HCT116 (cell line): ENCODE measurements at regions not wholly inside any gene's neighbourhood (a gene's known extent, or its start where the extent isn't known, plus 50 kb on each side); places are given as distances from the start of the nearest gene placed in this dataset.

Experiments used
- CEBPB ChIP-seq: IDR thresholded peaks from 2 replicates; pipeline ENCODE4 v1.6.1; 2012; ENCODE audit warnings: low read depth
- CTCF ChIP-seq, 3 experiments: fragments of 200-600 bp in 1 of 3; sonication (generic) in 1 of 3; IDR thresholded peaks in 2 of 3; conservative IDR thresholded peaks in 1 of 3; 2 replicates each; pipeline ENCODE4 v1.5.1; 2012 to 2017; ENCODE audit warnings: low read depth in 2 of 3, low read length in 2 of 3, antibody characterized with exemption in 1 of 3, borderline replicate concordance in 1 of 3, control low read depth in 1 of 3, mild to moderate bottlenecking in 1 of 3, mixed read lengths in 1 of 3, mixed run types in 1 of 3, moderate library complexity in 1 of 3; ENCODE audit not compliant: insufficient read depth in 1 of 3
- EZH2 ChIP-seq: fragments of 200-600 bp; sonication (generic); IDR thresholded peaks from 2 replicates; pipeline ENCODE4 v1.6.1; 2017; ENCODE audit warnings: antibody characterized with exemption, mixed run types
- EZH2phosphoT487 ChIP-seq: fragments of 200-600 bp; IDR thresholded peaks from 2 replicates; pipeline ENCODE4 v1.6.1; 2018; ENCODE audit warnings: antibody characterized with exemption, borderline replicate concordance
- POLR2A ChIP-seq: IDR thresholded peaks from 2 replicates; pipeline ENCODE4 v1.7.0; 2011; ENCODE audit warnings: borderline replicate concordance; ENCODE audit not compliant: insufficient read depth, insufficient read length; ENCODE audit errors: extremely low read depth
- POLR2AphosphoS5 ChIP-seq: IDR thresholded peaks from 2 replicates; pipeline ENCODE4 v1.6.1; 2011; ENCODE audit warnings: mild to moderate bottlenecking, low read depth, low read length, moderate library complexity
- SRF ChIP-seq: IDR thresholded peaks from 2 replicates; pipeline ENCODE4 v1.6.1; 2012; ENCODE audit warnings: low read depth
- TCF7L2 ChIP-seq: IDR thresholded peaks from 2 replicates; pipeline ENCODE4 v1.7.0; 2011; ENCODE audit warnings: borderline replicate concordance, inconsistent platforms; ENCODE audit not compliant: insufficient read depth, insufficient read length; ENCODE audit errors: extremely low read depth
- YY1 ChIP-seq: IDR thresholded peaks from 2 replicates; pipeline ENCODE4 v1.6.1; 2011; ENCODE audit warnings: low read length, low read depth, moderate library complexity, mild to moderate bottlenecking; ENCODE audit not compliant: insufficient replicate concordance; ENCODE audit errors: extremely low read depth
- ZFX ChIP-seq: fragments of 450-650 bp; IDR thresholded peaks from 2 replicates; pipeline ENCODE4 v1.6.1; 2017
- TF ChIP-seq, protein P1 (sequence below): IDR thresholded peaks from 2 replicates; pipeline ENCODE4 v1.6.1; 2012; ENCODE audit warnings: low read depth

- TF ChIP-seq EZH2, result no peak
- no peak for TF ChIP-seq ZFX
- TF ChIP-seq POLR2AphosphoS5, result no peak
- TF ChIP-seq EZH2phosphoT487, result no peak
- no peak for TF ChIP-seq CTCF (IDR thresholded peaks at IDR 0.05 in 2 of 3, conservative IDR thresholded peaks at IDR 0.05 in 1 of 3; ENCODE audit: borderline replicate concordance in 1 of 3, insufficient read depth in 1 of 3, low read depth in 2 of 3, low read length in 2 of 3)
- no peak for TF ChIP-seq POLR2A
- TF ChIP-seq, protein P1, sequence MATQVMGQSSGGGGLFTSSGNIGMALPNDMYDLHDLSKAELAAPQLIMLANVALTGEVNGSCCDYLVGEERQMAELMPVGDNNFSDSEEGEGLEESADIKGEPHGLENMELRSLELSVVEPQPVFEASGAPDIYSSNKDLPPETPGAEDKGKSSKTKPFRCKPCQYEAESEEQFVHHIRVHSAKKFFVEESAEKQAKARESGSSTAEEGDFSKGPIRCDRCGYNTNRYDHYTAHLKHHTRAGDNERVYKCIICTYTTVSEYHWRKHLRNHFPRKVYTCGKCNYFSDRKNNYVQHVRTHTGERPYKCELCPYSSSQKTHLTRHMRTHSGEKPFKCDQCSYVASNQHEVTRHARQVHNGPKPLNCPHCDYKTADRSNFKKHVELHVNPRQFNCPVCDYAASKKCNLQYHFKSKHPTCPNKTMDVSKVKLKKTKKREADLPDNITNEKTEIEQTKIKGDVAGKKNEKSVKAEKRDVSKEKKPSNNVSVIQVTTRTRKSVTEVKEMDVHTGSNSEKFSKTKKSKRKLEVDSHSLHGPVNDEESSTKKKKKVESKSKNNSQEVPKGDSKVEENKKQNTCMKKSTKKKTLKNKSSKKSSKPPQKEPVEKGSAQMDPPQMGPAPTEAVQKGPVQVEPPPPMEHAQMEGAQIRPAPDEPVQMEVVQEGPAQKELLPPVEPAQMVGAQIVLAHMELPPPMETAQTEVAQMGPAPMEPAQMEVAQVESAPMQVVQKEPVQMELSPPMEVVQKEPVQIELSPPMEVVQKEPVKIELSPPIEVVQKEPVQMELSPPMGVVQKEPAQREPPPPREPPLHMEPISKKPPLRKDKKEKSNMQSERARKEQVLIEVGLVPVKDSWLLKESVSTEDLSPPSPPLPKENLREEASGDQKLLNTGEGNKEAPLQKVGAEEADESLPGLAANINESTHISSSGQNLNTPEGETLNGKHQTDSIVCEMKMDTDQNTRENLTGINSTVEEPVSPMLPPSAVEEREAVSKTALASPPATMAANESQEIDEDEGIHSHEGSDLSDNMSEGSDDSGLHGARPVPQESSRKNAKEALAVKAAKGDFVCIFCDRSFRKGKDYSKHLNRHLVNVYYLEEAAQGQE, result no peak
- TF ChIP-seq TCF7L2, result no peak
- TF ChIP-seq SRF, result no peak
- TF ChIP-seq CEBPB, result no peak
- TF ChIP-seq YY1, result no peak
These were observed 383.2 kb downstream of the FOXG1 start for GRCh38 chr14:29149798-29150197.
